Kasumi-1 (cell line): ENCODE measurements at regions not wholly inside any gene's neighbourhood (a gene's known extent, or its start where the extent isn't known, plus 50 kb on each side); places are given as distances from the start of the nearest gene placed in this dataset.
A peak's percentile ranks its signal among the peaks of the same experiment; 100 is the strongest.

Source experiments
- DNase-seq, 2 experiments: peaks; one replicate each; lab custom pipeline; 2025; lab: John Stamatoyannopoulos, UW

- no peak for DNase-seq
Measured at GRCh38 chr1:72937905-72938304, 655.6 kb upstream of the NEGR1 start.

GRCh38 chr1:72936942-72937341 is 654.6 kb upstream of the NEGR1 start:
- DNase-seq: no peak

- DNase-seq: no peak
Measured at GRCh38 chr1:72936151-72936740, 653.9 kb upstream of the NEGR1 start.

- DNase-seq: peak; percentile 40 to 43
Measured at GRCh38 chr1:72932025-72932424, 649.7 kb upstream of the NEGR1 start.

- DNase-seq: no peak
Measured at GRCh38 chr1:72930528-72930927, 648.2 kb upstream of the NEGR1 start.

- DNase-seq: no peak
Measured at GRCh38 chr1:72918940-72919339, 636.6 kb upstream of the NEGR1 start.

- no peak for DNase-seq
Measured at GRCh38 chr1:72917920-72918319, 635.6 kb upstream of the NEGR1 start.

- DNase-seq: no peak
Measured at GRCh38 chr1:72915581-72915980, 633.2 kb upstream of the NEGR1 start.

GRCh38 chr1:72911656-72912055 is 629.3 kb upstream of the NEGR1 start:
- DNase-seq: no peak

GRCh38 chr1:72896256-72896655 is 613.9 kb upstream of the NEGR1 start:
- DNase-seq: no peak

- no peak for DNase-seq
Measured at GRCh38 chr1:72892461-72892860, 610.1 kb upstream of the NEGR1 start.

GRCh38 chr1:72891976-72892375 is 609.6 kb upstream of the NEGR1 start:
- DNase-seq: no peak

GRCh38 chr1:72885841-72886240 is 603.5 kb upstream of the NEGR1 start:
- no peak for DNase-seq

GRCh38 chr1:72885017-72885416 is 602.7 kb upstream of the NEGR1 start:
- no peak for DNase-seq

GRCh38 chr1:72869873-72870272 is 587.5 kb upstream of the NEGR1 start:
- DNase-seq: no peak

- DNase-seq: no peak
Measured at GRCh38 chr1:72869441-72869840, 587.1 kb upstream of the NEGR1 start.

GRCh38 chr1:72851597-72851996 is 569.3 kb upstream of the NEGR1 start:
- DNase-seq: no peak

- no peak for DNase-seq
Measured at GRCh38 chr1:72848997-72849396, 566.7 kb upstream of the NEGR1 start.

- no peak for DNase-seq
Measured at GRCh38 chr1:72847651-72848050, 565.3 kb upstream of the NEGR1 start.

GRCh38 chr1:72846476-72847278 is 564.3 kb upstream of the NEGR1 start:
- no peak for DNase-seq

GRCh38 chr1:72845981-72846380 is 563.6 kb upstream of the NEGR1 start:
- DNase-seq: no peak

GRCh38 chr1:72845381-72845780 is 563.0 kb upstream of the NEGR1 start:
- no peak for DNase-seq

GRCh38 chr1:72837781-72838180 is 555.4 kb upstream of the NEGR1 start:
- no peak for DNase-seq
